Stomach (tissue), 8 donors: ENCODE measurements at regions not wholly inside any gene's neighbourhood (a gene's known extent, or its start where the extent isn't known, plus 50 kb on each side); places are given as distances from the start of the nearest gene placed in this dataset.

ENCODE experiments used
- DNase-seq, 2 donors: peaks; one replicate each; pipeline versions ENCODE4 v3.0.0 to v3.0.0-alpha.2; 2013 to 2019
- H3K27ac ChIP-seq, 5 donors: fragments of 200-600 bp in 4 of 5; sonication (generic) in 4 of 5; one replicate each; pipeline ENCODE4 v1.5.1; 2013 to 2019; ENCODE audit warnings: mild to moderate bottlenecking in 1 of 5, moderate library complexity in 1 of 5
- H3K27me3 ChIP-seq, 3 donors: fragments of 200-600 bp; sonication (generic); one replicate each; pipeline ENCODE4 v1.5.1; 2017 to 2019; ENCODE audit warnings: mixed run types in 1 of 3
- H3K36me3 ChIP-seq, 4 donors: fragments of 200-600 bp; sonication (generic); 1 replicate in 3 of 4; 2 replicates in 1 of 4; pipeline ENCODE4 v1.5.1; 2016 to 2019
- H3K4me1 ChIP-seq, 4 donors: fragments of 200-600 bp; sonication (generic); one replicate each; pipeline ENCODE4 v1.5.1; 2016 to 2019
- H3K4me3 ChIP-seq, 4 donors: fragments of 200-600 bp; sonication (generic) in 3 of 4; one replicate each; pipeline ENCODE4 v1.5.1; 2016 to 2019; ENCODE audit warnings: mild to moderate bottlenecking in 1 of 4
- H3K9me3 ChIP-seq, 4 donors: fragments of 200-600 bp; sonication (generic); one replicate each; pipeline ENCODE4 v1.5.1; 2016 to 2019
- EP300 ChIP-seq: sonication (generic); formaldehyde crosslinking; IDR thresholded peaks from one replicate; pipeline ENCODE4 v1.6.1; 2017; ENCODE audit warnings: antibody characterized with exemption
- POLR2A ChIP-seq, 4 donors: fragments of 450-650 bp; IDR thresholded peaks; one replicate each; pipeline ENCODE4 v1.6.1; 2016; ENCODE audit warnings: antibody characterized with exemption in 4 of 4, control low read depth in 2 of 4, mild to moderate bottlenecking in 1 of 4, moderate library complexity in 1 of 4
- POLR2AphosphoS5 ChIP-seq, 3 donors: sonication (generic); formaldehyde crosslinking; IDR thresholded peaks; one replicate each; pipeline ENCODE4 v1.6.1; 2016; ENCODE audit warnings: antibody characterized with exemption in 3 of 3
- WGBS, 5 donors: extraction: QIAGEN DNeasy Blood & Tissue Kit in 3 of 5; methylation state at CpG; one replicate each; pipeline versions ENCODE4 v1.1.5 to v1.1.7; 2013 to 2018; 5-methylcytosine and 5-hydroxymethylcytosine counted together
- intact Hi-C: fragments of 100-400 bp; cut with DNase I; formaldehyde crosslinking; loops from one replicate; pipeline ENCODE4 v1.15.1; 2023; ENCODE audit warnings: low total_unique reads
- TF ChIP-seq, protein P1 (sequence below), 7 experiments: fragments of 450-650 bp in 4 of 7; fragments of 200-600 bp in 3 of 7; sonication (generic) in 3 of 7; IDR thresholded peaks; one replicate each; pipeline ENCODE4 v1.5.1; 2016 to 2019; ENCODE audit warnings: antibody characterized with exemption in 7 of 7, control low read depth in 2 of 7, mild to moderate bottlenecking in 1 of 7
- donor health status: healthy with polysubstance abuse.
- donor health status: Bipolar disorder and iron deficiency.
- donor health status: healthy.

GRCh38 chr3:24985668-24986067 is 442.4 kb upstream of the RARB start:
- WGBS, 5 donors, result 81 to 82% (median 82%) methylated on average over 9 of the region's 9 CpGs
- intact Hi-C loops, result no loop called here

GRCh38 chr3:24986612-24987011 is 441.5 kb upstream of the RARB start:
- no peak overlapping the region for H3K27ac ChIP-seq
- H3K9me3 ChIP-seq, result no peaks in the 10 kb centered on the region

More at GRCh38 chr3:24985668-24986067, 442.4 kb upstream of the RARB start:
- Histone ChIP-seq H3K27me3 (no peaks in the 10 kb centered on the region), H3K4me1 (no peaks in the 10 kb centered on the region), H3K9me3 (no peaks in the 10 kb centered on the region), H3K36me3 (no peaks in the 10 kb centered on the region), H3K4me3 (no peak overlapping the region), H3K27ac (no peak overlapping the region)
- TF ChIP-seq, protein P1, sequence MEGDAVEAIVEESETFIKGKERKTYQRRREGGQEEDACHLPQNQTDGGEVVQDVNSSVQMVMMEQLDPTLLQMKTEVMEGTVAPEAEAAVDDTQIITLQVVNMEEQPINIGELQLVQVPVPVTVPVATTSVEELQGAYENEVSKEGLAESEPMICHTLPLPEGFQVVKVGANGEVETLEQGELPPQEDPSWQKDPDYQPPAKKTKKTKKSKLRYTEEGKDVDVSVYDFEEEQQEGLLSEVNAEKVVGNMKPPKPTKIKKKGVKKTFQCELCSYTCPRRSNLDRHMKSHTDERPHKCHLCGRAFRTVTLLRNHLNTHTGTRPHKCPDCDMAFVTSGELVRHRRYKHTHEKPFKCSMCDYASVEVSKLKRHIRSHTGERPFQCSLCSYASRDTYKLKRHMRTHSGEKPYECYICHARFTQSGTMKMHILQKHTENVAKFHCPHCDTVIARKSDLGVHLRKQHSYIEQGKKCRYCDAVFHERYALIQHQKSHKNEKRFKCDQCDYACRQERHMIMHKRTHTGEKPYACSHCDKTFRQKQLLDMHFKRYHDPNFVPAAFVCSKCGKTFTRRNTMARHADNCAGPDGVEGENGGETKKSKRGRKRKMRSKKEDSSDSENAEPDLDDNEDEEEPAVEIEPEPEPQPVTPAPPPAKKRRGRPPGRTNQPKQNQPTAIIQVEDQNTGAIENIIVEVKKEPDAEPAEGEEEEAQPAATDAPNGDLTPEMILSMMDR (IDR thresholded peaks at IDR 0.05), result no peak
- TF ChIP-seq POLR2AphosphoS5 (IDR thresholded peaks at IDR 0.05), result no peak
- no peak for DNase-seq

DNA sequence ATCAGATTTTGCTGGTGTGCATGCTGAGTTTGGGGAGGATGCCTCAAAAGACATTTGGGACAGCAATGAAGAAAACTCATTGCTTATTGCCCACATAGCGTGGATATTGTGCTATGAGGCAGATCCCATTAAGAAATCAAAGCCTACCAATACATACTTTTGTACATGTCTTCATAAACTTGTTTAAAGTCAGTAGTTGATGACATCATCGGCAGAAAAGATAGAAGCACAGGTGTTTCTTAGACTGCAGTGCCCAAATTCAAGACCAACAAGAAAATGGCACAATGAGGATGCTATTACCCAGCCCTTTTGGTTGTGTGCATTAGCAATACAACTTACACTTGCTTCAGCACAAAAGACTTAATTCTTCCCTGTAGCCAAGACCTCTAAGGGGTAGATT is 428.7 kb upstream of the RARB start:
- DNase-seq, result no peak
- TF ChIP-seq EP300, result no peak
- no peak for TF ChIP-seq POLR2AphosphoS5 (IDR thresholded peaks at IDR 0.05)
- TF ChIP-seq, protein P1 (IDR thresholded peaks at IDR 0.05), result no peak
- no peak for TF ChIP-seq POLR2A (IDR thresholded peaks at IDR 0.05)
- no peaks in the 10 kb centered on the region for H3K36me3 ChIP-seq
- H3K27ac ChIP-seq, result no peak overlapping the region
- H3K4me3 ChIP-seq, result no peak overlapping the region
- intact Hi-C loops, result no loop called here
- H3K9me3 ChIP-seq, result no peaks in the 10 kb centered on the region
- no peaks in the 10 kb centered on the region for H3K27me3 ChIP-seq
- WGBS, 5 donors, result 82 to 96% (median 93%) methylated on average over 2 of the region's 2 CpGs
- peaks cover 0 to 17% (median 11%) of the 10 kb centered on the region in 4 donors for H3K4me1 ChIP-seq

More at GRCh38 chr3:24986612-24987011, 441.5 kb upstream of the RARB start:
- WGBS, 5 donors, result 81 to 92% (median 89%) methylated on average over 7 of the region's 7 CpGs
- DNase-seq, result no peak
- H3K4me1 ChIP-seq, result no peaks in the 10 kb centered on the region
- H3K36me3 ChIP-seq, result no peaks in the 10 kb centered on the region
- H3K4me3 ChIP-seq, result no peak overlapping the region
- intact Hi-C loops, result no loop called here
- H3K27me3 ChIP-seq, result no peaks in the 10 kb centered on the region
- TF ChIP-seq, protein P1 (IDR thresholded peaks at IDR 0.05), result no peak
- TF ChIP-seq POLR2A (IDR thresholded peaks at IDR 0.05) (no peak), POLR2AphosphoS5 (IDR thresholded peaks at IDR 0.05) (no peak), EP300 (no peak)

DNA sequence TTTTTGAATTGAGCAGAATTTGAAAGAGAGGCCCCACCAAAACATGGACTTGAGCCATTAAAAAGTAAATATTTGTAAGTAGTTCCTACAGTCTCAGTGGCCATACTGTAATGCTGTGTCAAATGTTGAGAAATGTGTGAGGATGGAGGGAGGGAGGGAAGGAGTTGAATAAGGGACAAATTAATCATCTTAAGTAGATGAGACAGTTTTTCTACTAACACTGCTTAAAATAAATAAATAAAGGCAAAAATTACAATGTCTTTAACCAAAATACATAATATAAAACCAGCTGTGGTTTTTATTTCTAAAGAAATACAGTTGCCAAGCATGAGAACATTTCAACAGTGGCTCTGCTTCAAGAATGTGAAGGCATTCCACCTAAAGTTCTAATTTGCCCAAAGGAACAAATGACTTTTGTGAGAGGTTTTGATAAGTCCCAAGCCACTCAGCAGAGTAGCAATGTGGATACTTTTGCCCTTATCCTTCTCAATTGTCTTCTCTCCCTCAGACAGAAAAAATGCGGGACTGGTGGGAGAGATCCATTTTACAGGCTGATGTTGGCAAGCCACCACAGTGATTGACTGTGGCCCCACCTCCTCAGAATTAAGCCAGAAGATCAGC is 427.0 kb upstream of the RARB start:
- DNase-seq, result peak in 1 of 2 donors; percentile 66
- no peak overlapping the region for H3K4me3 ChIP-seq
- intact Hi-C loops, result no loop called here
- WGBS, 5 donors, result 42 to 75% (median 53%) methylated on average over 1 of the region's 1 CpG
- H3K9me3 ChIP-seq, result no peaks in the 10 kb centered on the region
- H3K36me3 ChIP-seq, result no peaks in the 10 kb centered on the region
- H3K27ac ChIP-seq, result no peak overlapping the region
- TF ChIP-seq EP300, result no peak
- TF ChIP-seq, protein P1 (IDR thresholded peaks at IDR 0.05), result no peak
- TF ChIP-seq POLR2AphosphoS5 (IDR thresholded peaks at IDR 0.05), result no peak
- H3K4me1 ChIP-seq, result peaks cover 0 to 17% (median 11%) of the 10 kb centered on the region in 4 donors
- no peaks in the 10 kb centered on the region for H3K27me3 ChIP-seq
